ENCODE measurements at regions not wholly inside any gene's neighbourhood (a gene's known extent, or its start where the extent isn't known, plus 50 kb on each side); places are given as distances from the start of the nearest gene placed in this dataset.

GRCh38 chr5:103450333-103451061 lies 112.1 kb downstream of the NUDT12 start:
- Histone ChIP-seq H3K9me3 (ENCODE audit: control insufficient read depth, low read depth, low read length) (no peaks in the 10 kb centered on the region), H3K4me3 (ENCODE audit: low read length) (no peak overlapping the region), H3K27me3 (ENCODE audit: control insufficient read depth, insufficient read depth, low read length) (no peaks in the 10 kb centered on the region), H3K4me1 (ENCODE audit: control insufficient read depth, insufficient read depth, low read length) (no peaks in the 10 kb centered on the region), H3K27ac (ENCODE audit: low read length) (no peak overlapping the region), H3K36me3 (ENCODE audit: control insufficient read depth, insufficient read depth, low read length) (no peaks in the 10 kb centered on the region)
- WGBS (ENCODE audit: insufficient coverage, low lambda C conversion rate): 88% methylated on average over 1 of the region's 4 CpGs
- no peak for DNase-seq

- no peak for DNase-seq
- Histone ChIP-seq H3K27ac (ENCODE audit: low read length) (no peak overlapping the region), H3K36me3 (ENCODE audit: control insufficient read depth, insufficient read depth, low read length) (no peaks in the 10 kb centered on the region), H3K4me3 (ENCODE audit: low read length) (no peak overlapping the region), H3K4me1 (ENCODE audit: control insufficient read depth, insufficient read depth, low read length) (no peaks in the 10 kb centered on the region), H3K27me3 (ENCODE audit: control insufficient read depth, insufficient read depth, low read length) (no peaks in the 10 kb centered on the region), H3K9me3 (ENCODE audit: control insufficient read depth, low read depth, low read length) (peaks cover 5% of the 10 kb centered on the region)
- 29% methylated on average over 1 of the region's 3 CpGs for WGBS (ENCODE audit: insufficient coverage, low lambda C conversion rate)
Measured at GRCh38 chr5:103446813-103447212, 115.8 kb downstream of the NUDT12 start.

- H3K27ac ChIP-seq (ENCODE audit: low read length): no peak overlapping the region
- no peak overlapping the region for H3K4me3 ChIP-seq (ENCODE audit: low read length)
- H3K36me3 ChIP-seq (ENCODE audit: control insufficient read depth, insufficient read depth, low read length): no peaks in the 10 kb centered on the region
- DNase-seq: no peak
- H3K4me1 ChIP-seq (ENCODE audit: control insufficient read depth, insufficient read depth, low read length): no peaks in the 10 kb centered on the region
- no CpG with 5 or more reads among the region's 5 CpGs for WGBS (ENCODE audit: insufficient coverage, low lambda C conversion rate)
- H3K9me3 ChIP-seq (ENCODE audit: control insufficient read depth, low read depth, low read length): peaks cover 9% of the 10 kb centered on the region
- no peaks in the 10 kb centered on the region for H3K27me3 ChIP-seq (ENCODE audit: control insufficient read depth, insufficient read depth, low read length)
Measured at GRCh38 chr5:103445426-103446035, 117.1 kb downstream of the NUDT12 start.

- peak in 1 of 2 donors; percentile 34 for DNase-seq
- Histone ChIP-seq H3K27ac (ENCODE audit: low read length) (no peak overlapping the region), H3K36me3 (ENCODE audit: control insufficient read depth, insufficient read depth, low read length) (no peaks in the 10 kb centered on the region), H3K4me3 (ENCODE audit: low read length) (no peak overlapping the region), H3K4me1 (ENCODE audit: control insufficient read depth, insufficient read depth, low read length) (no peaks in the 10 kb centered on the region), H3K9me3 (ENCODE audit: control insufficient read depth, low read depth, low read length) (peaks cover 18% of the 10 kb centered on the region), H3K27me3 (ENCODE audit: control insufficient read depth, insufficient read depth, low read length) (no peaks in the 10 kb centered on the region)
- WGBS (ENCODE audit: insufficient coverage, low lambda C conversion rate): no CpG with 5 or more reads among the region's 4 CpGs
Measured at GRCh38 chr5:103444333-103445038, 118.1 kb downstream of the NUDT12 start.

- Histone ChIP-seq H3K27me3 (ENCODE audit: control insufficient read depth, insufficient read depth, low read length) (no peaks in the 10 kb centered on the region), H3K4me1 (ENCODE audit: control insufficient read depth, insufficient read depth, low read length) (no peaks in the 10 kb centered on the region)
- no CpG with 5 or more reads among the region's 5 CpGs for WGBS (ENCODE audit: insufficient coverage, low lambda C conversion rate)
Measured at GRCh38 chr5:103442750-103443149, 119.8 kb downstream of the NUDT12 start.

GRCh38 chr5:103441523-103441922 lies 121.1 kb downstream of the NUDT12 start:
- no peaks in the 10 kb centered on the region for H3K36me3 ChIP-seq (ENCODE audit: control insufficient read depth, insufficient read depth, low read length)
- H3K9me3 ChIP-seq (ENCODE audit: control insufficient read depth, low read depth, low read length): peaks cover 31% of the 10 kb centered on the region
- H3K27ac ChIP-seq (ENCODE audit: low read length): no peak overlapping the region
- H3K27me3 ChIP-seq (ENCODE audit: control insufficient read depth, insufficient read depth, low read length): no peaks in the 10 kb centered on the region
- no peaks in the 10 kb centered on the region for H3K4me1 ChIP-seq (ENCODE audit: control insufficient read depth, insufficient read depth, low read length)
- DNase-seq: no peak
- H3K4me3 ChIP-seq (ENCODE audit: low read length): no peak overlapping the region
- WGBS (ENCODE audit: insufficient coverage, low lambda C conversion rate): no CpG with 5 or more reads among the region's 2 CpGs

More at GRCh38 chr5:103442750-103443149, 119.8 kb downstream of the NUDT12 start:
- Histone ChIP-seq H3K4me3 (ENCODE audit: low read length) (no peak overlapping the region), H3K36me3 (ENCODE audit: control insufficient read depth, insufficient read depth, low read length) (no peaks in the 10 kb centered on the region), H3K27ac (ENCODE audit: low read length) (no peak overlapping the region), H3K9me3 (ENCODE audit: control insufficient read depth, low read depth, low read length) (peaks cover 31% of the 10 kb centered on the region)
- no peak for DNase-seq

GRCh38 chr5:103439007-103439406 lies 123.6 kb downstream of the NUDT12 start:
- WGBS (ENCODE audit: insufficient coverage, low lambda C conversion rate): 53% methylated on average over 2 of the region's 2 CpGs
- no peak overlapping the region for H3K27ac ChIP-seq (ENCODE audit: low read length)
- no peak overlapping the region for H3K4me3 ChIP-seq (ENCODE audit: low read length)
- DNase-seq: no peak
- H3K9me3 ChIP-seq (ENCODE audit: control insufficient read depth, low read depth, low read length): peaks cover 31% of the 10 kb centered on the region
- H3K36me3 ChIP-seq (ENCODE audit: control insufficient read depth, insufficient read depth, low read length): no peaks in the 10 kb centered on the region
- no peaks in the 10 kb centered on the region for H3K4me1 ChIP-seq (ENCODE audit: control insufficient read depth, insufficient read depth, low read length)
- no peaks in the 10 kb centered on the region for H3K27me3 ChIP-seq (ENCODE audit: control insufficient read depth, insufficient read depth, low read length)

- Histone ChIP-seq H3K36me3 (ENCODE audit: control insufficient read depth, insufficient read depth, low read length) (no peaks in the 10 kb centered on the region), H3K27ac (ENCODE audit: low read length) (no peak overlapping the region), H3K9me3 (ENCODE audit: control insufficient read depth, low read depth, low read length) (peaks cover 26% of the 10 kb centered on the region), H3K4me1 (ENCODE audit: control insufficient read depth, insufficient read depth, low read length) (no peaks in the 10 kb centered on the region), H3K4me3 (ENCODE audit: low read length) (no peak overlapping the region), H3K27me3 (ENCODE audit: control insufficient read depth, insufficient read depth, low read length) (no peaks in the 10 kb centered on the region)
- no peak for DNase-seq
- WGBS (ENCODE audit: insufficient coverage, low lambda C conversion rate): 100% methylated on average over 1 of the region's 2 CpGs
Measured at GRCh38 chr5:103436656-103437055, 125.9 kb downstream of the NUDT12 start.

GRCh38 chr5:103436112-103436511 lies 126.5 kb downstream of the NUDT12 start:
- Histone ChIP-seq H3K27ac (ENCODE audit: low read length) (no peak overlapping the region), H3K9me3 (ENCODE audit: control insufficient read depth, low read depth, low read length) (peaks cover 26% of the 10 kb centered on the region), H3K27me3 (ENCODE audit: control insufficient read depth, insufficient read depth, low read length) (no peaks in the 10 kb centered on the region), H3K36me3 (ENCODE audit: control insufficient read depth, insufficient read depth, low read length) (no peaks in the 10 kb centered on the region), H3K4me3 (ENCODE audit: low read length) (no peak overlapping the region), H3K4me1 (ENCODE audit: control insufficient read depth, insufficient read depth, low read length) (no peaks in the 10 kb centered on the region)
- 67% methylated on average over 1 of the region's 1 CpG for WGBS (ENCODE audit: insufficient coverage, low lambda C conversion rate)
- no peak for DNase-seq

GRCh38 chr5:103435136-103435889 lies 127.3 kb downstream of the NUDT12 start:
- 100% methylated on average over 1 of the region's 4 CpGs for WGBS (ENCODE audit: insufficient coverage, low lambda C conversion rate)
- no peak for DNase-seq
- Histone ChIP-seq H3K4me3 (ENCODE audit: low read length) (no peak overlapping the region), H3K27me3 (ENCODE audit: control insufficient read depth, insufficient read depth, low read length) (no peaks in the 10 kb centered on the region), H3K27ac (ENCODE audit: low read length) (no peak overlapping the region), H3K36me3 (ENCODE audit: control insufficient read depth, insufficient read depth, low read length) (no peaks in the 10 kb centered on the region), H3K9me3 (ENCODE audit: control insufficient read depth, low read depth, low read length) (peaks cover 19% of the 10 kb centered on the region), H3K4me1 (ENCODE audit: control insufficient read depth, insufficient read depth, low read length) (no peaks in the 10 kb centered on the region)

Data from large intestine (tissue), 3 donors.